ENCODE measurements at regions not wholly inside any gene's neighbourhood (a gene's known extent, or its start where the extent isn't known, plus 50 kb on each side); places are given as distances from the start of the nearest gene placed in this dataset.

GRCh38 chr3:80697291-80697690 is 929.5 kb upstream of the ROBO1 start:
- Histone ChIP-seq H3K27ac (no peak overlapping the region), H3K4me3 (no peak overlapping the region), H3K4me1 (ENCODE audit: insufficient read depth) (no peaks in the 10 kb centered on the region), H3K36me3 (no peaks in the 10 kb centered on the region), H3K9me3 (no peaks in the 10 kb centered on the region), H3K27me3 (no peaks in the 10 kb centered on the region)
- intact Hi-C loops (cut with DNase I) = no loop called here
- TF ChIP-seq CTCF (IDR thresholded peaks at IDR 0.05) = no peak
- no peak for TF ChIP-seq POLR2A (IDR thresholded peaks at IDR 0.05)
- TF ChIP-seq EP300 (IDR thresholded peaks at IDR 0.05) = no peak
- DNase-seq = no peak
- 85 to 90% (median 88%) methylated on average over 2 of the region's 2 CpGs for WGBS, 3 donors

- Histone ChIP-seq H3K9me3 (no peaks in the 10 kb centered on the region), H3K36me3 (no peaks in the 10 kb centered on the region), H3K27me3 (no peaks in the 10 kb centered on the region), H3K4me1 (ENCODE audit: insufficient read depth) (no peaks in the 10 kb centered on the region), H3K27ac (no peak overlapping the region), H3K4me3 (no peak overlapping the region)
- 66 to 80% (median 74%) methylated on average over 2 of the region's 2 CpGs for WGBS, 3 donors
- intact Hi-C loops (cut with DNase I) = no loop called here
- DNase-seq = no peak
- no peak for TF ChIP-seq EP300 (IDR thresholded peaks at IDR 0.05)
- no peak for TF ChIP-seq POLR2A (IDR thresholded peaks at IDR 0.05)
- TF ChIP-seq CTCF (IDR thresholded peaks at IDR 0.05) = no peak
Measured at GRCh38 chr3:80696280-80696679, 928.5 kb upstream of the ROBO1 start.

GRCh38 chr3:80688814-80689213 is 921.0 kb upstream of the ROBO1 start:
- no peaks in the 10 kb centered on the region for H3K4me1 ChIP-seq (ENCODE audit: insufficient read depth)
- no peak overlapping the region for H3K4me3 ChIP-seq
- 0 to 2% (median 1%) methylated on average over 2 of the region's 2 CpGs for WGBS, 3 donors
- no peaks in the 10 kb centered on the region for H3K27me3 ChIP-seq
- TF ChIP-seq EP300 (IDR thresholded peaks at IDR 0.05) (no peak), CTCF (IDR thresholded peaks at IDR 0.05) (no peak), POLR2A (IDR thresholded peaks at IDR 0.05) (no peak)
- H3K36me3 ChIP-seq = no peaks in the 10 kb centered on the region
- H3K27ac ChIP-seq = no peak overlapping the region
- no peak for DNase-seq
- intact Hi-C loops (cut with DNase I) = no loop called here
- no peaks in the 10 kb centered on the region for H3K9me3 ChIP-seq

GRCh38 chr3:80682951-80683350 is 915.2 kb upstream of the ROBO1 start:
- intact Hi-C loops (cut with DNase I) = no loop called here
- no peak for TF ChIP-seq EP300 (IDR thresholded peaks at IDR 0.05)
- TF ChIP-seq POLR2A (IDR thresholded peaks at IDR 0.05) = no peak
- no peak for TF ChIP-seq CTCF (IDR thresholded peaks at IDR 0.05)
- Histone ChIP-seq H3K4me1 (ENCODE audit: insufficient read depth) (no peaks in the 10 kb centered on the region), H3K9me3 (no peaks in the 10 kb centered on the region), H3K4me3 (no peak overlapping the region), H3K27ac (no peak overlapping the region), H3K27me3 (no peaks in the 10 kb centered on the region), H3K36me3 (no peaks in the 10 kb centered on the region)
- no peak for DNase-seq
- WGBS, 3 donors = 77 to 83% (median 80%) methylated on average over 1 of the region's 1 CpG

- Histone ChIP-seq H3K27ac (no peak overlapping the region), H3K9me3 (no peaks in the 10 kb centered on the region), H3K27me3 (no peaks in the 10 kb centered on the region), H3K4me1 (ENCODE audit: insufficient read depth) (no peaks in the 10 kb centered on the region), H3K4me3 (no peak overlapping the region), H3K36me3 (no peaks in the 10 kb centered on the region)
- intact Hi-C loops (cut with DNase I) = no loop called here
- no peak for DNase-seq
- TF ChIP-seq EP300 (IDR thresholded peaks at IDR 0.05) (no peak), CTCF (IDR thresholded peaks at IDR 0.05) (no peak), POLR2A (IDR thresholded peaks at IDR 0.05) (no peak)
Measured at GRCh38 chr3:80682235-80682634, 914.4 kb upstream of the ROBO1 start.

Measured in ovary (tissue), 7 donors.